ENCODE measurements at regions not wholly inside any gene's neighbourhood (a gene's known extent, or its start where the extent isn't known, plus 50 kb on each side); places are given as distances from the start of the nearest gene placed in this dataset.

DNA sequence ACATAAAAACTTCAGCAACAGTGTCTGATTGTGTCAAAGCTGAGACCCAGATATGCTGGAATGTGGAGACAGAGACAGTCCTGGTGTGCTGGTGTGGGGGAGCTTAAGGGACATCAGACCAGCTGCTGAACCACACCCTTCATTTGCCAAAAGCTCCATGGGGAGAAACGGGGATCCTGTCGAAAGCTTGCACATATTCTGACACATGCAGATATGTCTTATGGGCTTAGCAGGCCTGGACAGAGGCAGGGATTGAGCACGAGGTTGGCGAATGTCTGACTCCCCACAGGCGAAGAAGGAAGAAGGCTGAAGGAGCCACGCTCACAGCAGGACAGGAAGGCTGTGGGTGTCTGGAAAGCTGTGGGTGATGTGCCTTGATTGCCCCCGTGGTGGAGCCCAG is 72.1 kb upstream of the ACSL1 start:
- no peak overlapping the region for H3K4me3 ChIP-seq (replicated peaks in 1 of 4; ENCODE audit: control extremely low read depth in 1 of 4, insufficient read depth in 1 of 4, low read depth in 3 of 4, low read length in 4 of 4)
- H3K9me3 ChIP-seq (ENCODE audit: control insufficient read depth, insufficient read depth, low read depth, low read length), result no peaks in the 10 kb centered on the region
- H3K4me2 ChIP-seq (ENCODE audit: extremely low read depth, insufficient read depth, low read length), result no peak overlapping the region
- H4K20me1 ChIP-seq (ENCODE audit: control insufficient read depth, extremely low read depth, insufficient read depth, low read length), result no peaks in the 10 kb centered on the region
- no peaks in the 10 kb centered on the region for H3K36me3 ChIP-seq (ENCODE audit: control insufficient read depth, insufficient read depth, low read length)
- no peaks in the 10 kb centered on the region for H3K27me3 ChIP-seq (ENCODE audit: control insufficient read depth, insufficient read depth, low read length)
- no peak overlapping the region for H3K9ac ChIP-seq (ENCODE audit: insufficient read depth, low read length)
- TF ChIP-seq, protein P1, sequence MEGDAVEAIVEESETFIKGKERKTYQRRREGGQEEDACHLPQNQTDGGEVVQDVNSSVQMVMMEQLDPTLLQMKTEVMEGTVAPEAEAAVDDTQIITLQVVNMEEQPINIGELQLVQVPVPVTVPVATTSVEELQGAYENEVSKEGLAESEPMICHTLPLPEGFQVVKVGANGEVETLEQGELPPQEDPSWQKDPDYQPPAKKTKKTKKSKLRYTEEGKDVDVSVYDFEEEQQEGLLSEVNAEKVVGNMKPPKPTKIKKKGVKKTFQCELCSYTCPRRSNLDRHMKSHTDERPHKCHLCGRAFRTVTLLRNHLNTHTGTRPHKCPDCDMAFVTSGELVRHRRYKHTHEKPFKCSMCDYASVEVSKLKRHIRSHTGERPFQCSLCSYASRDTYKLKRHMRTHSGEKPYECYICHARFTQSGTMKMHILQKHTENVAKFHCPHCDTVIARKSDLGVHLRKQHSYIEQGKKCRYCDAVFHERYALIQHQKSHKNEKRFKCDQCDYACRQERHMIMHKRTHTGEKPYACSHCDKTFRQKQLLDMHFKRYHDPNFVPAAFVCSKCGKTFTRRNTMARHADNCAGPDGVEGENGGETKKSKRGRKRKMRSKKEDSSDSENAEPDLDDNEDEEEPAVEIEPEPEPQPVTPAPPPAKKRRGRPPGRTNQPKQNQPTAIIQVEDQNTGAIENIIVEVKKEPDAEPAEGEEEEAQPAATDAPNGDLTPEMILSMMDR (conservative IDR thresholded peaks at IDR 0.05 in 1 of 2, IDR thresholded peaks at IDR 0.05 in 1 of 2; ENCODE audit: low read depth in 1 of 2, low read length in 2 of 2), result no peak
- TF ChIP-seq EZH2 (IDR thresholded peaks at IDR 0.05; ENCODE audit: low read length, missing control alignments), result no peak
- no peak for DNase-seq (ENCODE audit: low read depth in 2 of 2)
- H3K79me2 ChIP-seq (ENCODE audit: control insufficient read depth, insufficient read depth, low read length), result no peaks in the 10 kb centered on the region
- H3K27ac ChIP-seq (ENCODE audit: insufficient read depth, low read length), result no peak overlapping the region
- no peak overlapping the region for H2AFZ ChIP-seq (ENCODE audit: low read length)
- H3K4me1 ChIP-seq (ENCODE audit: control insufficient read depth, extremely low read depth, insufficient read depth, low read length), result no peaks in the 10 kb centered on the region

DNA sequence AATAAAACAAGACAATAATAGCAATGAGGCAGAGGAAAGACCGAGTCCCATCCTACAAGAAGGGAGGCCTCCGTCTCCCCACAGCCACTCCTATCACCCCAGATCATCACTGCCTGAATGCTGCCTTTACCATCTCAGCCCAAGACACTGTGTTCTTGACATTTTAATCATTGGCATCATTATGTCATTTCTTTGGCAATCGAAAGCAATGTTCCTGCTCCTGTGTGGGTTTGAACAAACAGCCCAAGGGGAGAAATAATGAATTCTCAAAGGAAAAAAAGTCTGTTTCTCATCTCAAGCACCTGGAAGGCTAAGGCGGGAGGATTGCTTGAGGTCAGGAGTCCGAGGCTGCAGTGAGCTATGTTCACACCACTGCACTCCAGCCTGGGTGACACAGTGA is 73.0 kb upstream of the ACSL1 start:
- Histone ChIP-seq H3K4me1 (ENCODE audit: control insufficient read depth, extremely low read depth, insufficient read depth, low read length) (no peaks in the 10 kb centered on the region), H3K9ac (ENCODE audit: insufficient read depth, low read length) (no peak overlapping the region), H3K4me2 (ENCODE audit: extremely low read depth, insufficient read depth, low read length) (no peak overlapping the region), H3K36me3 (ENCODE audit: control insufficient read depth, insufficient read depth, low read length) (no peaks in the 10 kb centered on the region), H4K20me1 (ENCODE audit: control insufficient read depth, extremely low read depth, insufficient read depth, low read length) (no peaks in the 10 kb centered on the region), H3K27me3 (ENCODE audit: control insufficient read depth, insufficient read depth, low read length) (no peaks in the 10 kb centered on the region), H3K4me3 (replicated peaks in 1 of 4; ENCODE audit: control extremely low read depth in 1 of 4, insufficient read depth in 1 of 4, low read depth in 3 of 4, low read length in 4 of 4) (no peak overlapping the region), H3K9me3 (ENCODE audit: control insufficient read depth, insufficient read depth, low read depth, low read length) (no peaks in the 10 kb centered on the region), H3K27ac (ENCODE audit: insufficient read depth, low read length) (no peak overlapping the region), H3K79me2 (ENCODE audit: control insufficient read depth, insufficient read depth, low read length) (no peaks in the 10 kb centered on the region), H2AFZ (ENCODE audit: low read length) (no peak overlapping the region)
- TF ChIP-seq EZH2 (IDR thresholded peaks at IDR 0.05; ENCODE audit: low read length, missing control alignments), result no peak
- TF ChIP-seq, protein P1 (conservative IDR thresholded peaks at IDR 0.05 in 1 of 2, IDR thresholded peaks at IDR 0.05 in 1 of 2; ENCODE audit: low read depth in 1 of 2, low read length in 2 of 2), result no peak
- no peak for DNase-seq (ENCODE audit: low read depth in 2 of 2)

DNA sequence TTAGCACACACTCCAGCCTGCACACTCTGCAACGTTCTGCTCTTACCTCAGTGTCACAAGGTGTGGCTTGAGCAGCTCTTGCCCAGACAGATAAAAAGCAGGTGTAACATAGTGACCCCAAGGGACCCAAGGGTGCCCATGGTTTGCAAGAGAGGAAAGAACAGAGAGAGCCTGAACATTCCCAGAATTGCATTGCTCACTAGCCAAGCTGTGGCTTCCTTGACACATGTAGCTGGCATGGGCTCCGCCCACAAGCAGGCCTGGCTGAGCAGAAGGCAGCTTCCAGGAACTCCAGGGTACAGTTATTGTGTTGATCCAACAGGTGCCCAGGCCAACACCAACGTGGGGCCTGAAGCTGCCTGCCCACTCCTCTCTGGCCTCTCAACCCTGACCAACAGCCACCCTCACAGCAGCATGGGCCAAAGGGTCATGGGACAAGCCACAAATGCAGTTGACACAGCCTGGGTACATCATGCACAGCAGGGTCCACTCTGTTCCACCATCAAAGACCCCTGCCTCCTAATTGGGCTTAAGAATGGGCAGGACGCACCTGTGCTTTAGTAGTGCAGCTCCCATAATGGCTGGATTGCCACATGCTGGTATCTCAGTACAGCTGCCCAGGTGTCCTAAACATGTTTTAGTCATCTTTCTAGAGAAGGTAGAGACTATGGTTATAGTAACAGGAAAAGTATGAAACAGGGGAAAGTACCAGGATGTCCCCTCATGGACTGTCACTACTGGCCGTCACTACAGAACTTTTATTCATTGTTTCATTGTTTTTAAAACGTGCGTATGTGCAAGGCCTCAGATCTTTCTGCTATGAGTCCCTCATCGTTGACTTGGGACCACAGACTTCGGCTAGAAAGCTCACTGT is 73.7 kb upstream of the ACSL1 start:
- no peaks in the 10 kb centered on the region for H3K9me3 ChIP-seq (ENCODE audit: control insufficient read depth, insufficient read depth, low read depth, low read length)
- no peak for TF ChIP-seq EZH2 (IDR thresholded peaks at IDR 0.05; ENCODE audit: low read length, missing control alignments)
- TF ChIP-seq, protein P1 (conservative IDR thresholded peaks at IDR 0.05 in 1 of 2, IDR thresholded peaks at IDR 0.05 in 1 of 2; ENCODE audit: low read depth in 1 of 2, low read length in 2 of 2), result no peak
- no peak overlapping the region for H3K4me2 ChIP-seq (ENCODE audit: extremely low read depth, insufficient read depth, low read length)
- no peaks in the 10 kb centered on the region for H3K36me3 ChIP-seq (ENCODE audit: control insufficient read depth, insufficient read depth, low read length)
- no peak overlapping the region for H2AFZ ChIP-seq (ENCODE audit: low read length)
- H3K27me3 ChIP-seq (ENCODE audit: control insufficient read depth, insufficient read depth, low read length), result no peaks in the 10 kb centered on the region
- no peak overlapping the region for H3K9ac ChIP-seq (ENCODE audit: insufficient read depth, low read length)
- no peaks in the 10 kb centered on the region for H3K79me2 ChIP-seq (ENCODE audit: control insufficient read depth, insufficient read depth, low read length)
- DNase-seq (ENCODE audit: low read depth in 2 of 2), result peak in 1 of 2 donors; percentile 2
- H3K4me1 ChIP-seq (ENCODE audit: control insufficient read depth, extremely low read depth, insufficient read depth, low read length), result no peaks in the 10 kb centered on the region
- H3K27ac ChIP-seq (ENCODE audit: insufficient read depth, low read length), result no peak overlapping the region
- no peak overlapping the region for H3K4me3 ChIP-seq (replicated peaks in 1 of 4; ENCODE audit: control extremely low read depth in 1 of 4, insufficient read depth in 1 of 4, low read depth in 3 of 4, low read length in 4 of 4)
- H4K20me1 ChIP-seq (ENCODE audit: control insufficient read depth, extremely low read depth, insufficient read depth, low read length), result no peaks in the 10 kb centered on the region

Data from fibroblast of lung (primary cell).